WTC11 (cell line): ENCODE measurements at regions not wholly inside any gene's neighbourhood (a gene's known extent, or its start where the extent isn't known, plus 50 kb on each side); places are given as distances from the start of the nearest gene placed in this dataset.

Source experiments
- ATAC-seq: fragments of 200-7000 bp; cut with Tn5 transposase; 2 replicates; pipeline ENCODE4 v1.10.0; 2021; ENCODE audit warnings: mild to moderate bottlenecking, moderate library complexity
- CTCF ChIA-PET: fragments of 300-600 bp; sonication (Branson Sonifier 250); formaldehyde crosslinking; loops from one replicate; lab custom pipeline; 2021; ENCODE audit warnings: antibody characterized with exemption; lab: Charles Lee
- POLR2A ChIA-PET: fragments of 350-600 bp; sonication (Branson Sonifier 250); formaldehyde crosslinking; loops from one replicate; lab custom pipeline; 2021; ENCODE audit warnings: antibody characterized with exemption; lab: Charles Lee
- DNase-seq: peaks from one replicate; pipeline ENCODE4 v3.0.0; 2021; ENCODE audit warnings: low spot score
- H3K27ac Mint-ChIP-seq: 2 replicates; pipeline ENCODE4 v1.8.0; 2021; ENCODE audit warnings: mixed read lengths
- H3K27me3 Mint-ChIP-seq: 2 replicates; pipeline ENCODE4 v1.8.0; 2021; ENCODE audit warnings: low read depth, mild to moderate bottlenecking, moderate library complexity, mixed read lengths
- H3K36me3 Mint-ChIP-seq: 2 replicates; pipeline ENCODE4 v1.8.0; 2021; ENCODE audit warnings: mixed read lengths
- H3K4me1 Mint-ChIP-seq: 2 replicates; pipeline ENCODE4 v1.8.0; 2022; ENCODE audit warnings: mixed read lengths
- H3K4me3 Mint-ChIP-seq: 2 replicates; pipeline ENCODE4 v1.8.0; 2021; ENCODE audit warnings: mild to moderate bottlenecking, moderate library complexity, mixed read lengths
- H3K9me3 Mint-ChIP-seq: 2 replicates; pipeline ENCODE4 v1.8.0; 2021; ENCODE audit warnings: mixed read lengths
- CBFB ChIP-seq: sonication (generic); formaldehyde crosslinking; IDR thresholded peaks from 2 replicates; pipeline ENCODE4 v1.8.1; 2022; ENCODE audit warnings: mild to moderate bottlenecking, low read depth, missing genetic modification reagents
- CREM ChIP-seq: sonication (generic); formaldehyde crosslinking; IDR thresholded peaks from 2 replicates; pipeline ENCODE4 v1.8.1; 2022; ENCODE audit warnings: mild to moderate bottlenecking, missing genetic modification reagents, moderate library complexity
- E2F4 ChIP-seq: sonication (generic); formaldehyde crosslinking; IDR thresholded peaks from 2 replicates; pipeline ENCODE4 v1.8.1; 2022; ENCODE audit warnings: low read depth, mild to moderate bottlenecking, moderate library complexity, missing genetic modification reagents, borderline replicate concordance
- FOXJ3 ChIP-seq: sonication (generic); formaldehyde crosslinking; IDR thresholded peaks from 2 replicates; pipeline ENCODE4 v1.9.0; 2021; ENCODE audit warnings: missing genetic modification reagents, mild to moderate bottlenecking, borderline replicate concordance
- GRHL2 ChIP-seq: fragments of 250-450 bp; sonication (Bioruptor Pico); IDR thresholded peaks from 2 replicates; pipeline ENCODE4 v1.8.0; 2022; ENCODE audit warnings: mild to moderate bottlenecking, moderate library complexity; ENCODE audit not compliant: insufficient replicate concordance, severe bottlenecking
- HMGA2 ChIP-seq: fragments of 250-450 bp; sonication (Bioruptor Pico); IDR thresholded peaks from 2 replicates; pipeline ENCODE4 v1.4.0; 2021; ENCODE audit warnings: mild to moderate bottlenecking, moderate library complexity
- NFATC4 ChIP-seq: fragments of 250-450 bp; sonication (Bioruptor Pico); IDR thresholded peaks from 2 replicates; pipeline ENCODE4 v1.9.0; 2021; ENCODE audit warnings: mild to moderate bottlenecking
- NFE2L1 ChIP-seq: sonication (generic); formaldehyde crosslinking; IDR thresholded peaks from 2 replicates; pipeline ENCODE4 v1.8.1; 2023; ENCODE audit warnings: missing genetic modification reagents
- OVOL2 ChIP-seq: fragments of 250-450 bp; sonication (Bioruptor Pico); IDR thresholded peaks from 2 replicates; pipeline ENCODE4 v1.9.0; 2021; ENCODE audit warnings: mild to moderate bottlenecking, borderline replicate concordance
- PRRX2 ChIP-seq: fragments of 250-450 bp; sonication (Bioruptor Pico); IDR thresholded peaks from 2 replicates; pipeline ENCODE4 v1.8.0; 2021; ENCODE audit warnings: mild to moderate bottlenecking
- SMAD3 ChIP-seq: sonication (generic); formaldehyde crosslinking; IDR thresholded peaks from 2 replicates; pipeline ENCODE4 v1.8.0; 2022; ENCODE audit warnings: missing genetic modification reagents, mild to moderate bottlenecking, borderline replicate concordance
- SMAD4 ChIP-seq: sonication (generic); formaldehyde crosslinking; IDR thresholded peaks from 2 replicates; pipeline ENCODE4 v1.8.0; 2022; ENCODE audit warnings: mild to moderate bottlenecking, missing genetic modification reagents
- SP1 ChIP-seq: sonication (generic); formaldehyde crosslinking; conservative IDR thresholded peaks from 2 replicates; pipeline ENCODE4 v1.8.1; 2022; ENCODE audit warnings: missing genetic modification reagents
- TEAD4 ChIP-seq: sonication (generic); formaldehyde crosslinking; IDR thresholded peaks from 2 replicates; pipeline ENCODE4 v1.8.0; 2022; ENCODE audit warnings: mild to moderate bottlenecking, missing genetic modification reagents
- TP53 ChIP-seq: sonication (generic); formaldehyde crosslinking; IDR thresholded peaks from 2 replicates; pipeline ENCODE4 v1.8.1; 2023; ENCODE audit warnings: mild to moderate bottlenecking, missing genetic modification reagents
- ZBTB43 ChIP-seq: sonication (generic); formaldehyde crosslinking; IDR thresholded peaks from 2 replicates; pipeline ENCODE4 v1.8.1; 2023; ENCODE audit warnings: mild to moderate bottlenecking, missing genetic modification reagents
- ZNF396 ChIP-seq: fragments of 250-450 bp; sonication (Bioruptor Pico); IDR thresholded peaks from 2 replicates; pipeline ENCODE4 v1.8.0; 2021; ENCODE audit warnings: mild to moderate bottlenecking, moderate library complexity, borderline replicate concordance
- ZNF416 ChIP-seq: fragments of 250-450 bp; sonication (Bioruptor Pico); IDR thresholded peaks from 2 replicates; pipeline ENCODE4 v1.9.0; 2021; ENCODE audit warnings: mild to moderate bottlenecking, inconsistent platforms
- ZNF425 ChIP-seq: fragments of 250-450 bp; sonication (Bioruptor Pico); conservative IDR thresholded peaks from 2 replicates; pipeline ENCODE4 v1.9.0; 2021; ENCODE audit warnings: mild to moderate bottlenecking
- TF ChIP-seq, protein P1 (sequence below): fragments of 250-450 bp; sonication (Bioruptor Pico); IDR thresholded peaks from 2 replicates; pipeline ENCODE4 v1.8.0; 2021; ENCODE audit warnings: mild to moderate bottlenecking
- TF ChIP-seq, protein P2 (sequence below): sonication (generic); formaldehyde crosslinking; IDR thresholded peaks from 2 replicates; pipeline ENCODE4 v1.8.1; 2023; ENCODE audit warnings: mild to moderate bottlenecking, missing genetic modification reagents, moderate library complexity
- TF ChIP-seq, protein P3 (sequence below): sonication (generic); formaldehyde crosslinking; IDR thresholded peaks from 2 replicates; pipeline ENCODE4 v1.8.0; 2022; ENCODE audit warnings: mild to moderate bottlenecking, missing genetic modification reagents

- Mint-ChIP-seq H3K4me3 (no peak overlapping the region), H3K9me3 (peaks cover 11% of the 10 kb centered on the region; the same call in 1 of the 2 replicates), H3K36me3 (no peaks in the 10 kb centered on the region), H3K27me3 (no peaks in the 10 kb centered on the region), H3K4me1 (peaks cover 47% of the 10 kb centered on the region), H3K27ac (peak overlapping the region; percentile 42; the same call in 1 of the 2 replicates)
- ATAC-seq (0 out of 2 replicates have a peak, but pooled peaks have one; percentile 9), DNase-seq (no peak)
- TF ChIP-seq, protein P1, sequence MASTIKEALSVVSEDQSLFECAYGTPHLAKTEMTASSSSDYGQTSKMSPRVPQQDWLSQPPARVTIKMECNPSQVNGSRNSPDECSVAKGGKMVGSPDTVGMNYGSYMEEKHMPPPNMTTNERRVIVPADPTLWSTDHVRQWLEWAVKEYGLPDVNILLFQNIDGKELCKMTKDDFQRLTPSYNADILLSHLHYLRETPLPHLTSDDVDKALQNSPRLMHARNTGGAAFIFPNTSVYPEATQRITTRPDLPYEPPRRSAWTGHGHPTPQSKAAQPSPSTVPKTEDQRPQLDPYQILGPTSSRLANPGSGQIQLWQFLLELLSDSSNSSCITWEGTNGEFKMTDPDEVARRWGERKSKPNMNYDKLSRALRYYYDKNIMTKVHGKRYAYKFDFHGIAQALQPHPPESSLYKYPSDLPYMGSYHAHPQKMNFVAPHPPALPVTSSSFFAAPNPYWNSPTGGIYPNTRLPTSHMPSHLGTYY (CRISPR knock-in tag), result no peak
- no peak for TF ChIP-seq ZBTB43 (CRISPR knock-in tag)
- TF ChIP-seq FOXJ3, result no peak
- no peak for TF ChIP-seq NFATC4 (CRISPR knock-in tag)
- TF ChIP-seq ZNF416 (CRISPR knock-in tag), result no peak
- no peak for TF ChIP-seq CBFB (CRISPR knock-in tag)
- TF ChIP-seq HMGA2 (CRISPR knock-in tag), result no peak
- no peak for TF ChIP-seq ZNF425 (CRISPR knock-in tag)
- TF ChIP-seq E2F4 (CRISPR knock-in tag), result no peak
- TF ChIP-seq CREM, result no peak
- TF ChIP-seq TEAD4 (CRISPR knock-in tag), result no peak
- no peak for TF ChIP-seq SMAD4 (CRISPR knock-in tag)
- TF ChIP-seq ZNF396, result no peak
- no peak for TF ChIP-seq OVOL2 (CRISPR knock-in tag)
- TF ChIP-seq, protein P2, sequence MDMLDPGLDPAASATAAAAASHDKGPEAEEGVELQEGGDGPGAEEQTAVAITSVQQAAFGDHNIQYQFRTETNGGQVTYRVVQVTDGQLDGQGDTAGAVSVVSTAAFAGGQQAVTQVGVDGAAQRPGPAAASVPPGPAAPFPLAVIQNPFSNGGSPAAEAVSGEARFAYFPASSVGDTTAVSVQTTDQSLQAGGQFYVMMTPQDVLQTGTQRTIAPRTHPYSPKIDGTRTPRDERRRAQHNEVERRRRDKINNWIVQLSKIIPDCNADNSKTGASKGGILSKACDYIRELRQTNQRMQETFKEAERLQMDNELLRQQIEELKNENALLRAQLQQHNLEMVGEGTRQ (CRISPR knock-in tag), result no peak
- TF ChIP-seq NFE2L1 (CRISPR knock-in tag), result no peak
- TF ChIP-seq SMAD3 (CRISPR knock-in tag), result no peak
- no peak for TF ChIP-seq SP1 (CRISPR knock-in tag)
- no peak for TF ChIP-seq PRRX2 (CRISPR knock-in tag)
- ChIA-PET CTCF (interaction anchor here (0.5 kb wide), 1 partner anchor 10 kb away, joined by 3 read pairs; no protein-coding TSS in a partner anchor), POLR2A (no interaction called here)
Measured at GRCh38 chr4:103303011-103303410, 104.9 kb upstream of the CENPE start.

- Mint-ChIP-seq H3K9me3 (peaks cover 12% of the 10 kb centered on the region; the same call in 1 of the 2 replicates), H3K4me3 (no peak overlapping the region), H3K36me3 (peaks cover 8% of the 10 kb centered on the region), H3K4me1 (peaks cover 2% of the 10 kb centered on the region; the same call in 1 of the 2 replicates), H3K27ac (peak overlapping the region; percentile 50; the same call in 1 of the 2 replicates), H3K27me3 (no peaks in the 10 kb centered on the region)
- DNase-seq (no peak), ATAC-seq (no peak)
- ChIA-PET POLR2A (no interaction called here), CTCF (no interaction called here)
- TF ChIP-seq SMAD3 (CRISPR knock-in tag) (no peak), TP53 (no peak), GRHL2 (CRISPR knock-in tag) (no peak), CREM (no peak)
- TF ChIP-seq, protein P3, sequence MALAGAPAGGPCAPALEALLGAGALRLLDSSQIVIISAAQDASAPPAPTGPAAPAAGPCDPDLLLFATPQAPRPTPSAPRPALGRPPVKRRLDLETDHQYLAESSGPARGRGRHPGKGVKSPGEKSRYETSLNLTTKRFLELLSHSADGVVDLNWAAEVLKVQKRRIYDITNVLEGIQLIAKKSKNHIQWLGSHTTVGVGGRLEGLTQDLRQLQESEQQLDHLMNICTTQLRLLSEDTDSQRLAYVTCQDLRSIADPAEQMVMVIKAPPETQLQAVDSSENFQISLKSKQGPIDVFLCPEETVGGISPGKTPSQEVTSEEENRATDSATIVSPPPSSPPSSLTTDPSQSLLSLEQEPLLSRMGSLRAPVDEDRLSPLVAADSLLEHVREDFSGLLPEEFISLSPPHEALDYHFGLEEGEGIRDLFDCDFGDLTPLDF, result no peak
Measured at GRCh38 chr4:103292959-103293358, 94.8 kb upstream of the CENPE start.
